ENCODE measurements at regions not wholly inside any gene's neighbourhood (a gene's known extent, or its start where the extent isn't known, plus 50 kb on each side); places are given as distances from the start of the nearest gene placed in this dataset.
"Not testable (repeated sequence)": the region's sequence is repeated elsewhere in the genome, so short reads cannot be mapped to it uniquely, and the experiment has no call there.

DNA sequence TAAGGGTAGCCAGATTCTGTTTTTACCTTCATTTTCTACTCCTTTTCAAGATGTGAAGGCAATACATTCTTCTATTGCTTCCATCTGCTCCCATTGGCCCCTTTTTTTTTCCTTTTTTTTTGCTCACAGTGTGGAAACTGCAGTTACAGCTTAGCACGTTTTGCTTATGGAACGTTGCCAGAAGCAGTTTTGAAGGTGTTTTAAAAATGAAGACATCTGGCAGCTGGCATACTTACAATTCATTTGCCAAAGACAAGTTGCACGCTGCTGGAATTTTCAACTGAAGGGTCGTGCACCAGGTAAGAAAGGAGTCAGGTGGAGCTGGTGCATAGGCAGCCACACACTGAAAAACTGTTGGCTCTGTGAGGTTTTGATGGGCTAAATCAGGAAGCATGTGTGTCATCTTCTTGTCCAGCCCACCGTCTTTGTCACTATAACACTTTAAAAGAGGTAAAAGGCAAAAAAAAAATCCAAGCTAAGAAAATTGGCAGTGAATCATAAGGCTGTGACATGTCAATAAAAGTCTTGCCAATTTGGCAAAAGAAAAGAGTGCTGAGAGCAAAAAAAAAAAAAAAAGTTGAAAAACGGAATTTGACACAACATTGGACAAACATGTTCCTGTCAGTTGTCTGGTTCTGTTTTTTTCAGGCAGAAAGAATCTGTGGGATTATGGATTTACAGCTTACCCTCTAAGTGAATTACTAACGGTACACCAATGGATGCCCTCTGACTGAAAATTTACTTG, 225.4 kb upstream of the SOX2 start:
- Histone ChIP-seq H3K27ac (ENCODE audit: low read depth, low read length) (no peak overlapping the region), H3K4me3 (ENCODE audit: low read depth, low read length) (no peak overlapping the region), H3K4me1 (ENCODE audit: control insufficient read depth, insufficient read depth, low read length) (peaks cover 10% of the 10 kb centered on the region), H3K9me3 (ENCODE audit: control insufficient read depth, insufficient read depth, low read length) (no peaks in the 10 kb centered on the region), H3K9ac (ENCODE audit: low read depth, low read length) (no peak overlapping the region), H3K27me3 (ENCODE audit: control insufficient read depth, insufficient read depth, low read length) (no peaks in the 10 kb centered on the region), H3K36me3 (ENCODE audit: control insufficient read depth, insufficient read depth, low read length) (no peaks in the 10 kb centered on the region)

GRCh38 chr3:181484026-181484425, 227.7 kb upstream of the SOX2 start:
- H3K4me3 ChIP-seq (ENCODE audit: low read depth, low read length): no peak overlapping the region
- no peaks in the 10 kb centered on the region for H3K9me3 ChIP-seq (ENCODE audit: control insufficient read depth, insufficient read depth, low read length)
- H3K27me3 ChIP-seq (ENCODE audit: control insufficient read depth, insufficient read depth, low read length): no peaks in the 10 kb centered on the region
- H3K9ac ChIP-seq (ENCODE audit: low read depth, low read length): no peak overlapping the region
- H3K36me3 ChIP-seq (ENCODE audit: control insufficient read depth, insufficient read depth, low read length): no peaks in the 10 kb centered on the region
- peaks cover 4% of the 10 kb centered on the region for H3K4me1 ChIP-seq (ENCODE audit: control insufficient read depth, insufficient read depth, low read length)
- H3K27ac ChIP-seq (ENCODE audit: low read depth, low read length): no peak overlapping the region

DNA sequence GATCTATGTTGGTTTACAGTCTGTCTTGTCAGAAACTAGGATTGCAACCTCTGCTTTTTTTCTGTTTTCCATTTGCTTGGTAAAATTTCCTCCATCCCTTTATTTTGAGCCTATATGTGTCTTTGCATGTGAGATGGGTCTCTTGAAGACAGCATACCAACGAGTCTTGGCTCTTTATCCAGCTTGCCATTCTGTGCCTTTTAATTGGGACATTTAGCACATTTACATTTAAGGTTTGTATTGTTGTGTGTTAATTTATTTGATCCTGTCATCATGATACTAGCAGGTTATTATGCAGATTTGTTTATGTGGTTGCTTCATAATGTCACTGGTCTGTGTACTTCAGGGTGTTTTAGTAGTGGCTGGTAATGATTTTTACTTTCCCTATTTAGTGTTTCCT, 236.6 kb upstream of the SOX2 start:
- not testable (repeated sequence) for H3K27me3 ChIP-seq (ENCODE audit: control insufficient read depth, insufficient read depth, low read length); H3K27ac ChIP-seq (ENCODE audit: low read depth, low read length); H3K9me3 ChIP-seq (ENCODE audit: control insufficient read depth, insufficient read depth, low read length); H3K9ac ChIP-seq (ENCODE audit: low read depth, low read length); H3K36me3 ChIP-seq (ENCODE audit: control insufficient read depth, insufficient read depth, low read length); H3K4me3 ChIP-seq (ENCODE audit: low read depth, low read length); H3K4me1 ChIP-seq (ENCODE audit: control insufficient read depth, insufficient read depth, low read length)

GRCh38 chr3:181470349-181470748, 241.4 kb upstream of the SOX2 start:
- Histone ChIP-seq H3K4me3 (ENCODE audit: low read depth, low read length) (no peak overlapping the region), H3K9ac (ENCODE audit: low read depth, low read length) (no peak overlapping the region), H3K9me3 (ENCODE audit: control insufficient read depth, insufficient read depth, low read length) (peaks cover 2% of the 10 kb centered on the region; the same call in 1 of the 2 replicates), H3K36me3 (ENCODE audit: control insufficient read depth, insufficient read depth, low read length) (no peaks in the 10 kb centered on the region), H3K27me3 (ENCODE audit: control insufficient read depth, insufficient read depth, low read length) (no peaks in the 10 kb centered on the region), H3K4me1 (ENCODE audit: control insufficient read depth, insufficient read depth, low read length) (peaks cover 4% of the 10 kb centered on the region), H3K27ac (ENCODE audit: low read depth, low read length) (no peak overlapping the region)

- no peak overlapping the region for H3K9ac ChIP-seq (ENCODE audit: low read depth, low read length)
- no peaks in the 10 kb centered on the region for H3K9me3 ChIP-seq (ENCODE audit: control insufficient read depth, insufficient read depth, low read length)
- H3K27ac ChIP-seq (ENCODE audit: low read depth, low read length): peak overlapping the region; percentile 2
- peaks cover 26% of the 10 kb centered on the region for H3K4me1 ChIP-seq (ENCODE audit: control insufficient read depth, insufficient read depth, low read length)
- no peak overlapping the region; the same call in 1 of the 2 replicates for H3K4me3 ChIP-seq (ENCODE audit: low read depth, low read length)
- H3K27me3 ChIP-seq (ENCODE audit: control insufficient read depth, insufficient read depth, low read length): no peaks in the 10 kb centered on the region
- H3K36me3 ChIP-seq (ENCODE audit: control insufficient read depth, insufficient read depth, low read length): no peaks in the 10 kb centered on the region
These were observed 247.6 kb upstream of the SOX2 start for GRCh38 chr3:181464033-181464694.

GRCh38 chr3:181461381-181461780, 250.3 kb upstream of the SOX2 start:
- peaks cover 38% of the 10 kb centered on the region for H3K4me1 ChIP-seq (ENCODE audit: control insufficient read depth, insufficient read depth, low read length)

GRCh38 chr3:181459516-181459915, 252.2 kb upstream of the SOX2 start:
- H3K27me3 ChIP-seq (ENCODE audit: control insufficient read depth, insufficient read depth, low read length): no peaks in the 10 kb centered on the region
- no peak overlapping the region for H3K9ac ChIP-seq (ENCODE audit: low read depth, low read length)
- no peaks in the 10 kb centered on the region for H3K9me3 ChIP-seq (ENCODE audit: control insufficient read depth, insufficient read depth, low read length)
- H3K27ac ChIP-seq (ENCODE audit: low read depth, low read length): no peak overlapping the region
- H3K4me1 ChIP-seq (ENCODE audit: control insufficient read depth, insufficient read depth, low read length): peaks cover 44% of the 10 kb centered on the region
- no peaks in the 10 kb centered on the region for H3K36me3 ChIP-seq (ENCODE audit: control insufficient read depth, insufficient read depth, low read length)
- H3K4me3 ChIP-seq (ENCODE audit: low read depth, low read length): no peak overlapping the region

More at GRCh38 chr3:181461381-181461780, 250.3 kb upstream of the SOX2 start:
- Histone ChIP-seq H3K9me3 (ENCODE audit: control insufficient read depth, insufficient read depth, low read length) (no peaks in the 10 kb centered on the region), H3K4me3 (ENCODE audit: low read depth, low read length) (no peak overlapping the region), H3K9ac (ENCODE audit: low read depth, low read length) (no peak overlapping the region), H3K27me3 (ENCODE audit: control insufficient read depth, insufficient read depth, low read length) (no peaks in the 10 kb centered on the region), H3K36me3 (ENCODE audit: control insufficient read depth, insufficient read depth, low read length) (no peaks in the 10 kb centered on the region), H3K27ac (ENCODE audit: low read depth, low read length) (no peak overlapping the region)

DNA sequence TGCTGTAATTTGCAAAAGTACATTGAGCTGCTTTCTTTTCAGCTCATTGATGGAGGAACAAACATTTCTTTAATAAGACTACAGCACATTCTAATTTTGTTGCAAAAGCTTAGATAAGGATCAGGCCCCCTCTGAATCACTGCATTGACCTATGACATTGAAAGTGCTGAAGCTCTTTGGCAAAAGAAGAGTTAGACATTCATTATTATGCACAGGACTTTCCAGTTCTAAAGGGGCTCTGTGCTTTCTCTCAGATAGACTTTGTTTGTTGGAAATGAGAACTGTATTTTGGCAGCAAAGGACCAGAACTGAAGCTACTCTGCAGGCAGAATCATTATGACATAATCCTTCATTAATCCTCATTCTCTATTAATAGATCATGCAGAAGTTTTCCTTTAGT, 252.9 kb upstream of the SOX2 start:
- H3K27me3 ChIP-seq (ENCODE audit: control insufficient read depth, insufficient read depth, low read length): no peaks in the 10 kb centered on the region
- H3K4me3 ChIP-seq (ENCODE audit: low read depth, low read length): no peak overlapping the region
- H3K9ac ChIP-seq (ENCODE audit: low read depth, low read length): no peak overlapping the region
- H3K27ac ChIP-seq (ENCODE audit: low read depth, low read length): no peak overlapping the region
- no peaks in the 10 kb centered on the region for H3K36me3 ChIP-seq (ENCODE audit: control insufficient read depth, insufficient read depth, low read length)
- no peaks in the 10 kb centered on the region for H3K9me3 ChIP-seq (ENCODE audit: control insufficient read depth, insufficient read depth, low read length)
- peaks cover 42% of the 10 kb centered on the region for H3K4me1 ChIP-seq (ENCODE audit: control insufficient read depth, insufficient read depth, low read length)

DNA sequence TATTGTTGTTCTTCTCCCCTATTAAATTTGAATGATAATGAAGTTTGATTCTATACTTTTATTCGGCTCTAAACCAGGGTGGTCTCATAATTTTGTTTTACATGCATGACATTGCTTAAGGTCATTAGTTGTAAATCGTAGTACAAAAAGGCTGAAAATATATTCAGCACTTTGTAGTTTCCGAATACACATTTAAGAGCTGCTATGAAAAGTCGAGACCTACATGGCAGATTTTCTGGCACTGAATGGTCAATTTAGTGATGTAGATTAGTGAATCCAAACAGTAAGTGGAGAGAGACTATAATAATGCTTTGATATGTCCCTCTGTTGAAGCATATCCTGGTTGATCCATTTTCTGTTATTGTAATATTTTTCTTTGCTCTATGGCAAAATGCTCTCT, 254.0 kb upstream of the SOX2 start:
- no peaks in the 10 kb centered on the region for H3K9me3 ChIP-seq (ENCODE audit: control insufficient read depth, insufficient read depth, low read length)
- no peak overlapping the region for H3K27ac ChIP-seq (ENCODE audit: low read depth, low read length)
- H3K4me1 ChIP-seq (ENCODE audit: control insufficient read depth, insufficient read depth, low read length): peaks cover 34% of the 10 kb centered on the region
- H3K27me3 ChIP-seq (ENCODE audit: control insufficient read depth, insufficient read depth, low read length): no peaks in the 10 kb centered on the region
- H3K4me3 ChIP-seq (ENCODE audit: low read depth, low read length): no peak overlapping the region
- no peaks in the 10 kb centered on the region for H3K36me3 ChIP-seq (ENCODE audit: control insufficient read depth, insufficient read depth, low read length)
- H3K9ac ChIP-seq (ENCODE audit: low read depth, low read length): no peak overlapping the region

DNA sequence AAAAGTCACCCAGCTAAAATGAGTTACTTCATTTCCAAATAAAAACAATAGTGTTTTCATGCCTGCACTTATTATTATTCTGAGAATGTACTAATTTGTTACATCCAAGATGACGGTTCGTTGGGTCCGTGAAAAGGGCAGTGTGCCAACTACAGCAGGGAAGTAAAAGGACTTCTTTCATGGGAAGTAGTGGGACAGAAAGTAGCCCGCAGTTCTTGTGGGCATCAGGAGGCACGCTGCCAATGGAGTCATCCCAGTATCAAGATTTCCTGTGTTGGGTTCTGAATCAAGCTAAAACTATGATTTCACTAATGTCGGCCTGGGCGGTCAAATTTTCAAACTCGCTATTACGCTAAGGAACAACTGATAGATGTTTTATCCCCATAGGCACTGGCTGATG, 254.5 kb upstream of the SOX2 start:
- Histone ChIP-seq H3K36me3 (ENCODE audit: control insufficient read depth, insufficient read depth, low read length) (no peaks in the 10 kb centered on the region), H3K4me1 (ENCODE audit: control insufficient read depth, insufficient read depth, low read length) (peaks cover 34% of the 10 kb centered on the region), H3K9ac (ENCODE audit: low read depth, low read length) (no peak overlapping the region), H3K27ac (ENCODE audit: low read depth, low read length) (no peak overlapping the region), H3K27me3 (ENCODE audit: control insufficient read depth, insufficient read depth, low read length) (no peaks in the 10 kb centered on the region), H3K9me3 (ENCODE audit: control insufficient read depth, insufficient read depth, low read length) (no peaks in the 10 kb centered on the region), H3K4me3 (ENCODE audit: low read depth, low read length) (no peak overlapping the region)

GRCh38 chr3:181455276-181455675, 256.4 kb upstream of the SOX2 start:
- Histone ChIP-seq H3K9ac (ENCODE audit: low read depth, low read length) (no peak overlapping the region), H3K27ac (ENCODE audit: low read depth, low read length) (no peak overlapping the region)

More at GRCh38 chr3:181455276-181455675, 256.4 kb upstream of the SOX2 start:
- H3K27me3 ChIP-seq (ENCODE audit: control insufficient read depth, insufficient read depth, low read length): no peaks in the 10 kb centered on the region
- no peaks in the 10 kb centered on the region for H3K36me3 ChIP-seq (ENCODE audit: control insufficient read depth, insufficient read depth, low read length)
- no peak overlapping the region for H3K4me3 ChIP-seq (ENCODE audit: low read depth, low read length)
- peaks cover 34% of the 10 kb centered on the region for H3K4me1 ChIP-seq (ENCODE audit: control insufficient read depth, insufficient read depth, low read length)
- no peaks in the 10 kb centered on the region for H3K9me3 ChIP-seq (ENCODE audit: control insufficient read depth, insufficient read depth, low read length)
